Erythroblast (primary cell): ENCODE measurements at regions not wholly inside any gene's neighbourhood (a gene's known extent, or its start where the extent isn't known, plus 50 kb on each side); places are given as distances from the start of the nearest gene placed in this dataset.

Experiments
- GATA1 ChIP-seq: IDR thresholded peaks from 2 replicates; pipeline ENCODE4 v1.6.1; 2011; ENCODE audit warnings: low read depth, mild to moderate bottlenecking, control low read depth, low read length, moderate library complexity
- POLR2A ChIP-seq: IDR thresholded peaks from 2 replicates; pipeline ENCODE4 v1.6.1; 2011; ENCODE audit warnings: mild to moderate bottlenecking, low read length

DNA sequence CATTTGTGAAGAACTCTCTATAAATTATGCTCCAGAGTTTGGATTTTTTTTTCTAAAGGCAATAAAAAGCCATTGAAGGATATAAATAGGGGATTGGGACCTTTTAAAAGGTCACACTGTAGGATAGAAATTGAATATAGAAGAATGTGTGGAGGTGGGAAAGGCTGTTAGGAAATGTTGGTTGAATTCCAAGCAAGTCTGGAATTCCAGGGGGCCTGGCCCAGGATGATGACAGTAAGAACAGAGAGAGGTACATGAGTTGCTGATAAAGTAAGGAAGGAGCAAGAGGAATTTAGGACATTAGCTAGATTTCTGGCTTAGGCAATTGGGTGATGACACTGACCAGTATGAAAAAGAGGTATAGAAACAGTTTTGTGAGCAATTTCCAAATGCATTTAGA lies 95.4 kb upstream of the USP38 start:
- TF ChIP-seq GATA1: no peak
- TF ChIP-seq POLR2A: no peak
